H1 (cell line): ENCODE measurements at regions not wholly inside any gene's neighbourhood (a gene's known extent, or its start where the extent isn't known, plus 50 kb on each side); places are given as distances from the start of the nearest gene placed in this dataset.

Source experiments
- TF ChIP-seq, protein P1 (sequence below): fragments of 300-600 bp; sonication (generic); IDR thresholded peaks from 2 replicates; pipeline ENCODE4 v1.7.1; 2012; ENCODE audit warnings: low read length, moderate library complexity, mild to moderate bottlenecking, inconsistent platforms; ENCODE audit not compliant: insufficient replicate concordance

DNA sequence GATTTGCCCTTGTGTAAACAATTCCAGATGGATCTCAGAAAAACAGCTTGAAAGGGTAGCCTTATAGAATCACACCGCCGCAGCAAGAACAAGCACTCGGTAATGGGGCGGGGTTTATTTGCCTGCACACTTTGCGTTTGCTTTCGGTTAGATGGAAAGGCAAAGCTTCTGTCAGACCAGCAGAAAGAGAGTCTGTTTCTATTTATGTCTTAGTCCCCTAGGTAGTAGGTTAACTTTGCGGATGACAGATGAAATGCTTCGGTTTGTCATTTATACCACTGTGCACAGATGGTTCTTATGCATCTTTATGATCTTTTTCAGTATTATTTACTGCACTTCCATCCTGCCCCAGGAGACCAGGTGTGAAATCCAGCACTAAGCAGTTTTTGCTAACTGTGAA is 62.2 kb downstream of the PYDC2 start (continued):
- TF ChIP-seq, protein P1, sequence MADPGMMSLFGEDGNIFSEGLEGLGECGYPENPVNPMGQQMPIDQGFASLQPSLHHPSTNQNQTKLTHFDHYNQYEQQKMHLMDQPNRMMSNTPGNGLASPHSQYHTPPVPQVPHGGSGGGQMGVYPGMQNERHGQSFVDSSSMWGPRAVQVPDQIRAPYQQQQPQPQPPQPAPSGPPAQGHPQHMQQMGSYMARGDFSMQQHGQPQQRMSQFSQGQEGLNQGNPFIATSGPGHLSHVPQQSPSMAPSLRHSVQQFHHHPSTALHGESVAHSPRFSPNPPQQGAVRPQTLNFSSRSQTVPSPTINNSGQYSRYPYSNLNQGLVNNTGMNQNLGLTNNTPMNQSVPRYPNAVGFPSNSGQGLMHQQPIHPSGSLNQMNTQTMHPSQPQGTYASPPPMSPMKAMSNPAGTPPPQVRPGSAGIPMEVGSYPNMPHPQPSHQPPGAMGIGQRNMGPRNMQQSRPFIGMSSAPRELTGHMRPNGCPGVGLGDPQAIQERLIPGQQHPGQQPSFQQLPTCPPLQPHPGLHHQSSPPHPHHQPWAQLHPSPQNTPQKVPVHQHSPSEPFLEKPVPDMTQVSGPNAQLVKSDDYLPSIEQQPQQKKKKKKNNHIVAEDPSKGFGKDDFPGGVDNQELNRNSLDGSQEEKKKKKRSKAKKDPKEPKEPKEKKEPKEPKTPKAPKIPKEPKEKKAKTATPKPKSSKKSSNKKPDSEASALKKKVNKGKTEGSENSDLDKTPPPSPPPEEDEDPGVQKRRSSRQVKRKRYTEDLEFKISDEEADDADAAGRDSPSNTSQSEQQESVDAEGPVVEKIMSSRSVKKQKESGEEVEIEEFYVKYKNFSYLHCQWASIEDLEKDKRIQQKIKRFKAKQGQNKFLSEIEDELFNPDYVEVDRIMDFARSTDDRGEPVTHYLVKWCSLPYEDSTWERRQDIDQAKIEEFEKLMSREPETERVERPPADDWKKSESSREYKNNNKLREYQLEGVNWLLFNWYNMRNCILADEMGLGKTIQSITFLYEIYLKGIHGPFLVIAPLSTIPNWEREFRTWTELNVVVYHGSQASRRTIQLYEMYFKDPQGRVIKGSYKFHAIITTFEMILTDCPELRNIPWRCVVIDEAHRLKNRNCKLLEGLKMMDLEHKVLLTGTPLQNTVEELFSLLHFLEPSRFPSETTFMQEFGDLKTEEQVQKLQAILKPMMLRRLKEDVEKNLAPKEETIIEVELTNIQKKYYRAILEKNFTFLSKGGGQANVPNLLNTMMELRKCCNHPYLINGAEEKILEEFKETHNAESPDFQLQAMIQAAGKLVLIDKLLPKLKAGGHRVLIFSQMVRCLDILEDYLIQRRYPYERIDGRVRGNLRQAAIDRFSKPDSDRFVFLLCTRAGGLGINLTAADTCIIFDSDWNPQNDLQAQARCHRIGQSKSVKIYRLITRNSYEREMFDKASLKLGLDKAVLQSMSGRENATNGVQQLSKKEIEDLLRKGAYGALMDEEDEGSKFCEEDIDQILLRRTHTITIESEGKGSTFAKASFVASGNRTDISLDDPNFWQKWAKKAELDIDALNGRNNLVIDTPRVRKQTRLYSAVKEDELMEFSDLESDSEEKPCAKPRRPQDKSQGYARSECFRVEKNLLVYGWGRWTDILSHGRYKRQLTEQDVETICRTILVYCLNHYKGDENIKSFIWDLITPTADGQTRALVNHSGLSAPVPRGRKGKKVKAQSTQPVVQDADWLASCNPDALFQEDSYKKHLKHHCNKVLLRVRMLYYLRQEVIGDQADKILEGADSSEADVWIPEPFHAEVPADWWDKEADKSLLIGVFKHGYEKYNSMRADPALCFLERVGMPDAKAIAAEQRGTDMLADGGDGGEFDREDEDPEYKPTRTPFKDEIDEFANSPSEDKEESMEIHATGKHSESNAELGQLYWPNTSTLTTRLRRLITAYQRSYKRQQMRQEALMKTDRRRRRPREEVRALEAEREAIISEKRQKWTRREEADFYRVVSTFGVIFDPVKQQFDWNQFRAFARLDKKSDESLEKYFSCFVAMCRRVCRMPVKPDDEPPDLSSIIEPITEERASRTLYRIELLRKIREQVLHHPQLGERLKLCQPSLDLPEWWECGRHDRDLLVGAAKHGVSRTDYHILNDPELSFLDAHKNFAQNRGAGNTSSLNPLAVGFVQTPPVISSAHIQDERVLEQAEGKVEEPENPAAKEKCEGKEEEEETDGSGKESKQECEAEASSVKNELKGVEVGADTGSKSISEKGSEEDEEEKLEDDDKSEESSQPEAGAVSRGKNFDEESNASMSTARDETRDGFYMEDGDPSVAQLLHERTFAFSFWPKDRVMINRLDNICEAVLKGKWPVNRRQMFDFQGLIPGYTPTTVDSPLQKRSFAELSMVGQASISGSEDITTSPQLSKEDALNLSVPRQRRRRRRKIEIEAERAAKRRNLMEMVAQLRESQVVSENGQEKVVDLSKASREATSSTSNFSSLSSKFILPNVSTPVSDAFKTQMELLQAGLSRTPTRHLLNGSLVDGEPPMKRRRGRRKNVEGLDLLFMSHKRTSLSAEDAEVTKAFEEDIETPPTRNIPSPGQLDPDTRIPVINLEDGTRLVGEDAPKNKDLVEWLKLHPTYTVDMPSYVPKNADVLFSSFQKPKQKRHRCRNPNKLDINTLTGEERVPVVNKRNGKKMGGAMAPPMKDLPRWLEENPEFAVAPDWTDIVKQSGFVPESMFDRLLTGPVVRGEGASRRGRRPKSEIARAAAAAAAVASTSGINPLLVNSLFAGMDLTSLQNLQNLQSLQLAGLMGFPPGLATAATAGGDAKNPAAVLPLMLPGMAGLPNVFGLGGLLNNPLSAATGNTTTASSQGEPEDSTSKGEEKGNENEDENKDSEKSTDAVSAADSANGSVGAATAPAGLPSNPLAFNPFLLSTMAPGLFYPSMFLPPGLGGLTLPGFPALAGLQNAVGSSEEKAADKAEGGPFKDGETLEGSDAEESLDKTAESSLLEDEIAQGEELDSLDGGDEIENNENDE, result no peak
